ENCODE measurements at regions not wholly inside any gene's neighbourhood (a gene's known extent, or its start where the extent isn't known, plus 50 kb on each side); places are given as distances from the start of the nearest gene placed in this dataset.

GRCh38 chr14:98428483-98428994 is 843.5 kb downstream of the BCL11B start:
- no peak for TF ChIP-seq JAZF1 (CRISPR knock-in tag; IDR thresholded peaks at IDR 0.05)
- no peak for TF ChIP-seq CTCF (IDR thresholded peaks at IDR 0.05)
- no peak for TF ChIP-seq USF2 (CRISPR knock-in tag; IDR thresholded peaks at IDR 0.05)
- TF ChIP-seq MAX (CRISPR knock-in tag; IDR thresholded peaks at IDR 0.05): no peak
- no peak for TF ChIP-seq CREB1 (CRISPR knock-in tag; IDR thresholded peaks at IDR 0.05)
- no peak for TF ChIP-seq SP1 (CRISPR knock-in tag; conservative IDR thresholded peaks at IDR 0.05)
- TF ChIP-seq ATF6 (CRISPR knock-in tag; IDR thresholded peaks at IDR 0.05): no peak

Measured in WTC11 (cell line).